Choroid plexus epithelial cell (primary cell): ENCODE measurements at regions not wholly inside any gene's neighbourhood (a gene's known extent, or its start where the extent isn't known, plus 50 kb on each side); places are given as distances from the start of the nearest gene placed in this dataset.

Experiments used
- DNase-seq: peaks from one replicate; pipeline ENCODE4 v3.0.0-alpha.2; 2010; ENCODE audit warnings: low read depth
- H3K4me3 ChIP-seq: 2 replicates; pipeline ENCODE4 v1.5.1; 2011; ENCODE audit warnings: low read depth, mild to moderate bottlenecking, control low read depth, low read length, moderate library complexity
- CTCF ChIP-seq: conservative IDR thresholded peaks from 2 replicates; pipeline ENCODE4 v1.5.1; 2011; ENCODE audit warnings: low read depth, mild to moderate bottlenecking, control low read depth, inconsistent platforms, low read length, moderate library complexity

- no peak for DNase-seq
- no peak for TF ChIP-seq CTCF
- no peak overlapping the region for H3K4me3 ChIP-seq
Measured at GRCh38 chr1:238214449-238214848, 323.7 kb upstream of the ZP4 start.

GRCh38 chr1:238205045-238205662, 314.4 kb upstream of the ZP4 start:
- no peak for DNase-seq
- TF ChIP-seq CTCF, result no peak
- no peak overlapping the region for H3K4me3 ChIP-seq

- no peak overlapping the region for H3K4me3 ChIP-seq
- TF ChIP-seq CTCF, result no peak
- no peak for DNase-seq
Measured at GRCh38 chr1:238201992-238202391, 311.3 kb upstream of the ZP4 start.

GRCh38 chr1:238199325-238199724, 308.6 kb upstream of the ZP4 start:
- no peak for TF ChIP-seq CTCF
- no peak for DNase-seq
- H3K4me3 ChIP-seq, result no peak overlapping the region

- no peak overlapping the region for H3K4me3 ChIP-seq
- TF ChIP-seq CTCF, result no peak
- DNase-seq, result no peak
Measured at GRCh38 chr1:238196516-238196915, 305.8 kb upstream of the ZP4 start.

- no peak for DNase-seq
- TF ChIP-seq CTCF, result no peak
- H3K4me3 ChIP-seq, result no peak overlapping the region
Measured at GRCh38 chr1:238191170-238191569, 300.4 kb upstream of the ZP4 start.

- TF ChIP-seq CTCF, result no peak
- no peak overlapping the region for H3K4me3 ChIP-seq
- DNase-seq, result no peak
Measured at GRCh38 chr1:238187575-238187949, 296.8 kb upstream of the ZP4 start.
